Neural crest cell (in vitro differentiated cells): ENCODE measurements at regions not wholly inside any gene's neighbourhood (a gene's known extent, or its start where the extent isn't known, plus 50 kb on each side); places are given as distances from the start of the nearest gene placed in this dataset.

Source experiments
- DNase-seq: peaks from one replicate; pipeline ENCODE4 v3.0.0; 2021; ENCODE audit warnings: low read depth, mixed read lengths, low spot score
- H3K27ac Mint-ChIP-seq: one replicate; pipeline ENCODE4 v1.8.0; 2021; ENCODE audit warnings: mild to moderate bottlenecking, mixed read lengths; ENCODE audit not compliant: unreplicated experiment
- H3K27me3 Mint-ChIP-seq: 2 replicates; pipeline ENCODE4 v1.8.0; 2021; ENCODE audit warnings: low read depth, mild to moderate bottlenecking, mixed read lengths
- H3K36me3 Mint-ChIP-seq: 2 replicates; pipeline ENCODE4 v1.8.0; 2021; ENCODE audit warnings: low read depth, mild to moderate bottlenecking, mixed read lengths
- H3K4me1 Mint-ChIP-seq: 2 replicates; pipeline ENCODE4 v1.8.0; 2021; ENCODE audit warnings: mixed read lengths
- H3K4me3 Mint-ChIP-seq: one replicate; pipeline ENCODE4 v1.8.0; 2021; ENCODE audit warnings: mild to moderate bottlenecking, mixed read lengths
- H3K9me3 Mint-ChIP-seq: 2 replicates; pipeline ENCODE4 v1.8.0; 2021; ENCODE audit warnings: mixed read lengths
- CTCF ChIP-seq: fragments of 200-600 bp; sonication (generic); conservative IDR thresholded peaks from 2 replicates; pipeline ENCODE4 v1.5.0; 2021; ENCODE audit warnings: antibody characterized with exemption, mild to moderate bottlenecking

GRCh38 chr2:185128996-185129395 is 530.7 kb downstream of the ZNF804A start:
- no peak for TF ChIP-seq CTCF
- Mint-ChIP-seq H3K36me3 (no peaks in the 10 kb centered on the region), H3K9me3 (no peaks in the 10 kb centered on the region), H3K4me3 (no peak overlapping the region), H3K27me3 (no peaks in the 10 kb centered on the region), H3K4me1 (no peaks in the 10 kb centered on the region), H3K27ac (no peak overlapping the region)
- DNase-seq, result no peak

- H3K27ac Mint-ChIP-seq, result no peak overlapping the region
- H3K9me3 Mint-ChIP-seq, result no peaks in the 10 kb centered on the region
- no peak for TF ChIP-seq CTCF
- H3K36me3 Mint-ChIP-seq, result no peaks in the 10 kb centered on the region
- H3K4me1 Mint-ChIP-seq, result no peaks in the 10 kb centered on the region
- no peaks in the 10 kb centered on the region for H3K27me3 Mint-ChIP-seq
- H3K4me3 Mint-ChIP-seq, result no peak overlapping the region
- no peak for DNase-seq
These were observed 532.4 kb downstream of the ZNF804A start for GRCh38 chr2:185130685-185131084.

- TF ChIP-seq CTCF, result no peak
- H3K36me3 Mint-ChIP-seq, result no peaks in the 10 kb centered on the region
- no peak overlapping the region for H3K27ac Mint-ChIP-seq
- no peak for DNase-seq
- H3K9me3 Mint-ChIP-seq, result no peaks in the 10 kb centered on the region
- no peak overlapping the region for H3K4me3 Mint-ChIP-seq
- no peaks in the 10 kb centered on the region for H3K27me3 Mint-ChIP-seq
- H3K4me1 Mint-ChIP-seq, result no peaks in the 10 kb centered on the region
These were observed 534.2 kb downstream of the ZNF804A start for GRCh38 chr2:185132501-185133041.

- H3K4me3 Mint-ChIP-seq, result no peak overlapping the region
These were observed 539.4 kb downstream of the ZNF804A start for GRCh38 chr2:185137700-185138099.

GRCh38 chr2:185142677-185143076 is 544.3 kb downstream of the ZNF804A start:
- no peak for TF ChIP-seq CTCF
- Mint-ChIP-seq H3K4me3 (no peak overlapping the region), H3K27me3 (no peaks in the 10 kb centered on the region), H3K9me3 (peaks cover 7% of the 10 kb centered on the region), H3K4me1 (no peaks in the 10 kb centered on the region), H3K36me3 (no peaks in the 10 kb centered on the region), H3K27ac (no peak overlapping the region)
- DNase-seq, result no peak

More at GRCh38 chr2:185137700-185138099, 539.4 kb downstream of the ZNF804A start:
- Mint-ChIP-seq H3K27ac (no peak overlapping the region), H3K4me1 (no peaks in the 10 kb centered on the region), H3K27me3 (no peaks in the 10 kb centered on the region), H3K36me3 (no peaks in the 10 kb centered on the region), H3K9me3 (peaks cover 7% of the 10 kb centered on the region)
- no peak for DNase-seq
- no peak for TF ChIP-seq CTCF
